ENCODE measurements at regions not wholly inside any gene's neighbourhood (a gene's known extent, or its start where the extent isn't known, plus 50 kb on each side); places are given as distances from the start of the nearest gene placed in this dataset.

GRCh38 chr15:72911626-72912025 is 128.1 kb upstream of the ADPGK start:
- Histone ChIP-seq H3K27me3 (ENCODE audit: control insufficient read depth in 1 of 2, insufficient read depth in 2 of 2, low read length in 1 of 2) (no peaks in the 10 kb centered on the region), H3K9me3 (ENCODE audit: control insufficient read depth, low read length) (no peaks in the 10 kb centered on the region), H3K36me3 (ENCODE audit: control insufficient read depth in 1 of 2, insufficient read depth in 2 of 2, low read length in 1 of 2) (no peaks in the 10 kb centered on the region), H3K4me3 (ENCODE audit: low read length in 2 of 2) (no peak overlapping the region), H3K4me1 (ENCODE audit: control insufficient read depth in 1 of 2, insufficient read depth in 2 of 2, low read length in 2 of 2) (no peaks in the 10 kb centered on the region), H3K27ac (ENCODE audit: low read depth in 1 of 2, low read length in 2 of 2) (no peak overlapping the region)
- intact Hi-C loops (cut with DNase I), result no loop called here
- DNase-seq, result no peak
- no peak for ATAC-seq (ENCODE audit: low FRiP score)
- WGBS, 2 donors, result 91 to 96% methylated on average over 1 of the region's 1 CpG

GRCh38 chr15:72908713-72909112 is 125.2 kb upstream of the ADPGK start:
- WGBS, 2 donors, result 22 to 25% methylated on average over 4 of the region's 4 CpGs
- Histone ChIP-seq H3K27ac (ENCODE audit: low read depth in 1 of 2, low read length in 2 of 2) (no peak overlapping the region), H3K9me3 (ENCODE audit: control insufficient read depth, low read length) (no peaks in the 10 kb centered on the region), H3K27me3 (ENCODE audit: control insufficient read depth in 1 of 2, insufficient read depth in 2 of 2, low read length in 1 of 2) (no peaks in the 10 kb centered on the region), H3K4me3 (ENCODE audit: low read length in 2 of 2) (no peak overlapping the region), H3K4me1 (ENCODE audit: control insufficient read depth in 1 of 2, insufficient read depth in 2 of 2, low read length in 2 of 2) (no peaks in the 10 kb centered on the region), H3K36me3 (ENCODE audit: control insufficient read depth in 1 of 2, insufficient read depth in 2 of 2, low read length in 1 of 2) (no peaks in the 10 kb centered on the region)
- no peak for DNase-seq
- no peak for ATAC-seq (ENCODE audit: low FRiP score)
- intact Hi-C loops (cut with DNase I), result no loop called here

- DNase-seq (no peak), ATAC-seq (ENCODE audit: low FRiP score) (no peak)
- WGBS, 2 donors, result 82 to 86% methylated on average over 1 of the region's 1 CpG
- Histone ChIP-seq H3K36me3 (ENCODE audit: control insufficient read depth in 1 of 2, insufficient read depth in 2 of 2, low read length in 1 of 2) (no peaks in the 10 kb centered on the region), H3K27ac (ENCODE audit: low read depth in 1 of 2, low read length in 2 of 2) (no peak overlapping the region), H3K9me3 (ENCODE audit: control insufficient read depth, low read length) (no peaks in the 10 kb centered on the region), H3K4me3 (ENCODE audit: low read length in 2 of 2) (no peak overlapping the region), H3K4me1 (ENCODE audit: control insufficient read depth in 1 of 2, insufficient read depth in 2 of 2, low read length in 2 of 2) (no peaks in the 10 kb centered on the region), H3K27me3 (ENCODE audit: control insufficient read depth in 1 of 2, insufficient read depth in 2 of 2, low read length in 1 of 2) (no peaks in the 10 kb centered on the region)
- intact Hi-C loops (cut with DNase I), result no loop called here
Measured at GRCh38 chr15:72907733-72908132, 124.2 kb upstream of the ADPGK start.

- Histone ChIP-seq H3K4me1 (ENCODE audit: control insufficient read depth in 1 of 2, insufficient read depth in 2 of 2, low read length in 2 of 2) (peaks cover 0 to 3% of the 10 kb centered on the region in 2 donors), H3K4me3 (ENCODE audit: low read length in 2 of 2) (no peak overlapping the region), H3K27me3 (ENCODE audit: control insufficient read depth in 1 of 2, insufficient read depth in 2 of 2, low read length in 1 of 2) (no peaks in the 10 kb centered on the region), H3K9me3 (ENCODE audit: control insufficient read depth, low read length) (no peaks in the 10 kb centered on the region), H3K27ac (ENCODE audit: low read depth in 1 of 2, low read length in 2 of 2) (peak overlapping the region; percentile 36 to 96), H3K36me3 (ENCODE audit: control insufficient read depth in 1 of 2, insufficient read depth in 2 of 2, low read length in 1 of 2) (no peaks in the 10 kb centered on the region)
- 2 to 7% methylated on average over 5 of the region's 5 CpGs for WGBS, 2 donors
- intact Hi-C loops (cut with DNase I), result loop anchor here in 1 of 2 donors (5.0 kb wide), 1 partner anchor 149 kb away; the partner anchor contains the start of gene NEO1
- DNase-seq (no peak), ATAC-seq (ENCODE audit: low FRiP score) (no peak)
Measured at GRCh38 chr15:72902919-72903260, 119.3 kb upstream of the ADPGK start.

GRCh38 chr15:72902245-72902918 is 118.8 kb upstream of the ADPGK start:
- H3K4me3 ChIP-seq (ENCODE audit: low read length in 2 of 2), result no peak overlapping the region
- no peaks in the 10 kb centered on the region for H3K27me3 ChIP-seq (ENCODE audit: control insufficient read depth in 1 of 2, insufficient read depth in 2 of 2, low read length in 1 of 2)
- peaks cover 0 to 3% of the 10 kb centered on the region in 2 donors for H3K4me1 ChIP-seq (ENCODE audit: control insufficient read depth in 1 of 2, insufficient read depth in 2 of 2, low read length in 2 of 2)
- 3% methylated on average over 15 of the region's 15 CpGs for WGBS, 2 donors
- no peaks in the 10 kb centered on the region for H3K36me3 ChIP-seq (ENCODE audit: control insufficient read depth in 1 of 2, insufficient read depth in 2 of 2, low read length in 1 of 2)
- ATAC-seq (ENCODE audit: low FRiP score), result peak; percentile 94
- DNase-seq, result peak; percentile 89 to 91
- H3K9me3 ChIP-seq (ENCODE audit: control insufficient read depth, low read length), result no peaks in the 10 kb centered on the region
- intact Hi-C loops (cut with DNase I), result loop anchor here in 1 of 2 donors (5.0 kb wide), 1 partner anchor 150 kb away; the partner anchor contains the start of gene NEO1
- H3K27ac ChIP-seq (ENCODE audit: low read depth in 1 of 2, low read length in 2 of 2), result peak overlapping the region in 1 of 2 donors; percentile 96

- no peak for ATAC-seq (ENCODE audit: low FRiP score)
- H3K36me3 ChIP-seq (ENCODE audit: control insufficient read depth in 1 of 2, insufficient read depth in 2 of 2, low read length in 1 of 2), result no peaks in the 10 kb centered on the region
- H3K9me3 ChIP-seq (ENCODE audit: control insufficient read depth, low read length), result no peaks in the 10 kb centered on the region
- no peak overlapping the region for H3K27ac ChIP-seq (ENCODE audit: low read depth in 1 of 2, low read length in 2 of 2)
- H3K4me1 ChIP-seq (ENCODE audit: control insufficient read depth in 1 of 2, insufficient read depth in 2 of 2, low read length in 2 of 2), result no peaks in the 10 kb centered on the region
- 93 to 97% methylated on average over 2 of the region's 2 CpGs for WGBS, 2 donors
- no peak overlapping the region for H3K4me3 ChIP-seq (ENCODE audit: low read length in 2 of 2)
- no peak for DNase-seq
- no peaks in the 10 kb centered on the region for H3K27me3 ChIP-seq (ENCODE audit: control insufficient read depth in 1 of 2, insufficient read depth in 2 of 2, low read length in 1 of 2)
- intact Hi-C loops (cut with DNase I), result no loop called here
Measured at GRCh38 chr15:72892986-72893385, 109.4 kb upstream of the ADPGK start.

GRCh38 chr15:72890043-72890442 is 106.5 kb upstream of the ADPGK start:
- H3K27me3 ChIP-seq (ENCODE audit: control insufficient read depth in 1 of 2, insufficient read depth in 2 of 2, low read length in 1 of 2), result no peaks in the 10 kb centered on the region
- intact Hi-C loops (cut with DNase I), result no loop called here
- no peaks in the 10 kb centered on the region for H3K36me3 ChIP-seq (ENCODE audit: control insufficient read depth in 1 of 2, insufficient read depth in 2 of 2, low read length in 1 of 2)
- H3K4me1 ChIP-seq (ENCODE audit: control insufficient read depth in 1 of 2, insufficient read depth in 2 of 2, low read length in 2 of 2), result no peaks in the 10 kb centered on the region
- WGBS, 2 donors, result 82 to 85% methylated on average over 12 of the region's 12 CpGs
- no peak for DNase-seq
- H3K4me3 ChIP-seq (ENCODE audit: low read length in 2 of 2), result no peak overlapping the region
- H3K27ac ChIP-seq (ENCODE audit: low read depth in 1 of 2, low read length in 2 of 2), result no peak overlapping the region
- H3K9me3 ChIP-seq (ENCODE audit: control insufficient read depth, low read length), result no peaks in the 10 kb centered on the region
- no peak for ATAC-seq (ENCODE audit: low FRiP score)

GRCh38 chr15:72889545-72889944 is 106.0 kb upstream of the ADPGK start:
- ATAC-seq (ENCODE audit: low FRiP score) (no peak), DNase-seq (no peak)
- H3K9me3 ChIP-seq (ENCODE audit: control insufficient read depth, low read length), result no peaks in the 10 kb centered on the region
- H3K36me3 ChIP-seq (ENCODE audit: control insufficient read depth in 1 of 2, insufficient read depth in 2 of 2, low read length in 1 of 2), result no peaks in the 10 kb centered on the region
- WGBS, 2 donors, result 87 to 95% methylated on average over 5 of the region's 5 CpGs
- intact Hi-C loops (cut with DNase I), result no loop called here
- H3K4me1 ChIP-seq (ENCODE audit: control insufficient read depth in 1 of 2, insufficient read depth in 2 of 2, low read length in 2 of 2), result no peaks in the 10 kb centered on the region
- H3K27me3 ChIP-seq (ENCODE audit: control insufficient read depth in 1 of 2, insufficient read depth in 2 of 2, low read length in 1 of 2), result no peaks in the 10 kb centered on the region
- no peak overlapping the region for H3K27ac ChIP-seq (ENCODE audit: low read depth in 1 of 2, low read length in 2 of 2)
- no peak overlapping the region for H3K4me3 ChIP-seq (ENCODE audit: low read length in 2 of 2)

- WGBS, 2 donors, result 93 to 95% methylated on average over 7 of the region's 7 CpGs
- Histone ChIP-seq H3K27ac (ENCODE audit: low read depth in 1 of 2, low read length in 2 of 2) (no peak overlapping the region), H3K4me1 (ENCODE audit: control insufficient read depth in 1 of 2, insufficient read depth in 2 of 2, low read length in 2 of 2) (no peaks in the 10 kb centered on the region), H3K9me3 (ENCODE audit: control insufficient read depth, low read length) (no peaks in the 10 kb centered on the region), H3K27me3 (ENCODE audit: control insufficient read depth in 1 of 2, insufficient read depth in 2 of 2, low read length in 1 of 2) (no peaks in the 10 kb centered on the region), H3K36me3 (ENCODE audit: control insufficient read depth in 1 of 2, insufficient read depth in 2 of 2, low read length in 1 of 2) (no peaks in the 10 kb centered on the region), H3K4me3 (ENCODE audit: low read length in 2 of 2) (no peak overlapping the region)
- intact Hi-C loops (cut with DNase I), result no loop called here
- no peak for ATAC-seq (ENCODE audit: low FRiP score)
- DNase-seq, result no peak
Measured at GRCh38 chr15:72888811-72889210, 105.3 kb upstream of the ADPGK start.

All from aorta (tissue), 5 donors.